Mucosa of gallbladder (tissue), 1 donor: ENCODE measurements at regions not wholly inside any gene's neighbourhood (a gene's known extent, or its start where the extent isn't known, plus 50 kb on each side); places are given as distances from the start of the nearest gene placed in this dataset.

Experiments
- DNase-seq: peaks from one replicate; pipeline ENCODE4 v3.0.0-alpha.2; 2020; ENCODE audit warnings: low spot score
- donor health status: DM: no; HTN: no; CAD: no.

GRCh38 chr3:103889675-103890074 is 1454.9 kb downstream of the ZPLD1 start:
- no peak for DNase-seq

GRCh38 chr3:103894162-103894822 is 1459.5 kb downstream of the ZPLD1 start:
- no peak for DNase-seq

DNA sequence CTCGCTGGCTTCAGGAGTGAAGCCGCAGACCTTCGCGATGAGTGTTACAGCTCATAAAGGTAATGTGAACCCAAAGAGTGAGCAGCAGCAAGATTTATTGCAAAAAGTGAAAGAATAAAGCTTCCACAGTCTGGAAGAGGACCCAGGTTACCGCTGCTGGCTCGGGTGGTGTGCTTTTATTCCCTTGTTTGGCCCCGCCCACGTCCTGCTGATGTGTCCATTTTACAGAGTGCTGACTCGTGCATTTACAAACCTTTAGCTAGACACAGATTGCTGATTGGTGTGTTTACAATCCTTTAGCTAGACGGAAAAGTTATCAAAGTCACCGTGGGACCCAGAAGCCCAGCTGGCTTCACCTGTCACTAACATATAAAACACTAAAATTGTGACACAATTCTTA is 1464.5 kb downstream of the ZPLD1 start:
- no peak for DNase-seq

DNA sequence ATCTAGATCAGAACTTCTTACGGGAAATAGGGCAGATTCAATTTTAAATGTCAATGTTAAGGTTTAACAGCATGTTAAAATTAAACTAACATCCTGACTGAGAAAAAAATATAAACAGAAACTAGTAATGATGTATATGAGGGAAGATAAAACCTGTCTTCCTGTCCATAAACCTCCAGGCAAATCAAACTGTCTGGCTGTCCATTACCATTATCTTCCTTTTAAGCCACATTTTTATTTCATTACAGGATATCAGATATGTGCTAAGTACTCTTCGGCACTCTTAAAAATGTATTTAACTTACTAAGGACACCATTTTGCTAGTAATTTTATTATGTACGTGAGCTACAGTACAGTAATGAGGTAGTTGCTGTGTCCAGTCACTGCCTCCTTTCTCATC is 1461.7 kb upstream of the ALCAM start:
- DNase-seq = no peak

GRCh38 chr3:103906304-103906703 is 1460.4 kb upstream of the ALCAM start:
- DNase-seq = no peak

- no peak for DNase-seq
Observed at GRCh38 chr3:103906808-103907207, 1459.9 kb upstream of the ALCAM start.

GRCh38 chr3:103907567-103907966 is 1459.1 kb upstream of the ALCAM start:
- DNase-seq = no peak

GRCh38 chr3:103909395-103909794 is 1457.3 kb upstream of the ALCAM start:
- DNase-seq = no peak

DNA sequence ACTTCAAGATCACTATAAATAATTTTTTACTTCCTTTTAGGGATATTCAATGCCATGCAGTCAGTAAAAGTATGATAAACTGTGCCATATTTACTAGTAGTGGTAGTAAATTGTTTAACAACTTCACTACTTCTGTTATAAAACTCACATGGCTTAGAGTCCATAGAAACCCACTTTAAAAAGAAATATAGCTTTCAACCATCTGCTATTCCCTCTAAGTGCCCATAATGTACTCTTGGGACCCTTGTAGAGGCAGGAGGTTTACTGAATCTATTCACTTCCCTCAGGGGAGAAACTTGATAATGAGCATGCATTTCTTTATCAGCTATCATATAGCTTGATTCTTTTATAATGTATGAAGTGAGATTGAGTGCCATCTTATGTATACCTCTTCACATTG is 1448.4 kb upstream of the ALCAM start:
- DNase-seq = no peak

- DNase-seq = no peak
Observed at GRCh38 chr3:103919327-103919726, 1447.4 kb upstream of the ALCAM start.

GRCh38 chr3:103923907-103924306 is 1442.8 kb upstream of the ALCAM start:
- DNase-seq = no peak

- no peak for DNase-seq
Observed at GRCh38 chr3:103924544-103924943, 1442.2 kb upstream of the ALCAM start.

DNA sequence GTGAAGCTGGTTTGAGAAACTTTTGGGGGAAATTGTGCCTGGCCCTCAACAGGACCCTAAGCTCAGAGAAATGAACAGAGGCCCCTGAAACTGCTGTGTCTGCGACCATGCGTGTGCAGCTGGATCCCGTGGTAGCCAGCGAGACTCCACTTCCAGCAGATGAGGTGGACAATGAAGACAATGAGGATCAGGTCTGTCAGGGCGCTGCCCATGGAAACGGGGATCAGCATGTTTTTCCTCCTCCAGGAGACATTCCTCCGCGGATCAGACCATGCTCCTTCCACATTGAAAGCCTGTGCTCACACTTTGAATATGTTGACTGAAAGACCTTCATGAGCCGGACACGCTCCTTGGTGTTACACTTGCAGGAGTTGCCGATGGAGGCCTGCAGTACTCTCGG is 1439.8 kb upstream of the ALCAM start:
- DNase-seq = no peak

- DNase-seq = no peak
Observed at GRCh38 chr3:103927896-103928295, 1438.8 kb upstream of the ALCAM start.

- no peak for DNase-seq
Observed at GRCh38 chr3:103937094-103937493, 1429.6 kb upstream of the ALCAM start.

GRCh38 chr3:103947062-103947461 is 1419.6 kb upstream of the ALCAM start:
- no peak for DNase-seq

GRCh38 chr3:103949693-103950092 is 1417.0 kb upstream of the ALCAM start:
- DNase-seq = no peak

- no peak for DNase-seq
Observed at GRCh38 chr3:103950676-103951075, 1416.0 kb upstream of the ALCAM start.

DNA sequence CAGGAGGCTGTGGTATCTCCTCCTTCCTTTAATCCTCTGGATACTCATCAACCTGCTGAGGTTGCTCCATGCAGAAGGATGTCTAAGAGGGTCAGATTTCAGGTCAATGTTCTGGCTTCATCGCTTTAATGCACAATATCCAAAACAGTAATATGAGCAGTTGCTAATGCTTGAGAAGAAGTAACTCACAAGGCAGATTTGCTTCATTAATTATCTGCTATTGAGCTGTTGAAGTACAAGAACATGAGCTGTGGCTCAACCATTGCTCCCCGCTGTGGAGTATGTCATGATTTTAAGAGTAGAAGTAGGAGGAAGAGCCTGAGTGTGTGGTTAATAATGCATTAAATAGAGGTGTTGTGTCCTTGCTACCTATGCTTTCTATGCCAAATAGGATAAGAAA is 1412.9 kb upstream of the ALCAM start:
- DNase-seq = no peak

GRCh38 chr3:103960819-103961218 is 1405.9 kb upstream of the ALCAM start:
- DNase-seq = no peak

DNA sequence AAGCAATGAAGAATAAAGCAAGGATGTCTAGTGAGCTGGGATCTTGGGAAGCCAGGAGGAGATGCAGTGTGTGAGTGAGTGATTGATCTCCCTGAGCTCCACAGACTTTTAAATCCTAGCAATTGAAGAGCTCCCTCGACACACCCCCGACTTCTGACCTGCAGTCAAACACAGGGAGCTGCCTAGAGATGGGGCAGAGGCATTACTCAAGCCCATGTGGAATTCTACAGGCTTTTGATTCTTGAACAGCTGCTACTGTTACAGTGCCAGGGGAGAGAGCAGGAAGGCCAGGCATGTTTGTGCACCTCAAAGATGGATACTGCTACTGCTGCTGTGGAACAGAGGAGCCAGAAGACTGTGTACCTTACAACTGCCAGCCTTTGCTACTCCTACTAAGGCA is 1403.1 kb upstream of the ALCAM start:
- no peak for DNase-seq

DNA sequence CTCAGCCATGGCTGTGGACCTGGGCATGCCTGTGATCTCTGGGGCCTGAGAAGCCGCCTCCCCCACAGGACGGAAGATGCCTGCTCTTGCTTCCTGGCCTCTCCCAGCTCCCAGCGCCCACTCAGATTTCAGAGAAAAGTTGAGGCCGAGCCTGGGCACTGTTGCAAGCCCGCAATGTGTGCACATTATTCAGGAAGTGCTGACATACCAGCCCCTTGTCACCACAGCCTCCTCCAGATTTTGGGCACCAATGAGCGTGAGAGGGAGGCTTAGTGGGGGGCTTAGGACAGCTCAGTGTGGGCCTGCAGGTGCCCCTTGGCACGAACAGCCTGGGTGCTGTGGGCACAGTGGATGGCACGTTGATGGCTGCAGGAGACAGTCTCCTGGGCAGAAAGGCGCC is 1400.9 kb upstream of the ALCAM start:
- DNase-seq = no peak

GRCh38 chr3:103966749-103967148 is 1400.0 kb upstream of the ALCAM start:
- DNase-seq = no peak

DNA sequence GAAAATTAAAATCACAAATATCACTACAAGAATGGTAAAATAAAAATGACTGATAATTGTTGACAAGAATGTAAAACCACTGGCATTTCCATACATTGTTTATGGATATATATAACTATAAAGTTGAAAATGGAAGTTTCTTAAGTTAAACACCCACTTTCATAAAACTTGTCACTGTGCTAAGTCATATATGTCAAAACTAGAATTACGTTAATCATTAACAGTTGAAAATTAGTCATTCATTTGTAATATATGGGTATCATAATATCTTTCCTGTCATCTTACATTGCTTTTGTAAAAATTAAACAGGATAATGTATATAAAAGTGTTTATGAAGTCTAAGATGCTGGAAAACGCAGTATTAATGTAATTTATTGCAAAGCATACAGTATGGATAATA is 1398.6 kb upstream of the ALCAM start:
- DNase-seq = no peak
